Caco-2 (cell line): ENCODE measurements at regions not wholly inside any gene's neighbourhood (a gene's known extent, or its start where the extent isn't known, plus 50 kb on each side); places are given as distances from the start of the nearest gene placed in this dataset.

Experiments used
- BruUV-seq: library from RNA; stranded (reverse); fragments of 400-500 nt; replicated peaks from 2 replicates; lab custom pipeline; 2021; lab: Mats Ljungman, UMichigan
- CTCF ChIA-PET: fragments of 300-600 bp; sonication (Branson Sonifier 250); formaldehyde crosslinking; loops from one replicate; lab custom pipeline; 2022; ENCODE audit warnings: antibody characterized with exemption; lab: Charles Lee
- POLR2A ChIA-PET: fragments of 300-600 bp; sonication (Branson Sonifier 250); formaldehyde crosslinking; loops from one replicate; lab custom pipeline; 2022; ENCODE audit warnings: antibody characterized with exemption; lab: Charles Lee
- DNase-seq, 2 experiments: peaks; one replicate each; pipeline versions ENCODE4 v3.0.0 to v3.0.0-alpha.2; 2020 to 2022
- H3K27me3 ChIP-seq: replicated peaks from 2 replicates; pipeline ENCODE4 v1.6.0; 2011; ENCODE audit warnings: low read length; ENCODE audit not compliant: control insufficient read depth, insufficient read depth
- H3K36me3 ChIP-seq: 2 replicates; pipeline ENCODE4 v1.5.1; 2011; ENCODE audit warnings: low read length; ENCODE audit not compliant: control insufficient read depth, insufficient read depth
- H3K4me1 ChIP-seq: fragments of 250-450 bp; sonication (Bioruptor Pico); 2 replicates; pipeline ENCODE4 v1.5.1; 2020; ENCODE audit warnings: mild to moderate bottlenecking
- H3K4me3 ChIP-seq: 2 replicates; pipeline ENCODE4 v1.5.1; 2011; ENCODE audit warnings: low read depth, mild to moderate bottlenecking, control low read depth, low read length
- H3K9me3 ChIP-seq: fragments of 250-450 bp; sonication (Bioruptor Pico); 2 replicates; pipeline ENCODE4 v1.5.1; 2020; ENCODE audit warnings: mild to moderate bottlenecking, moderate library complexity
- H3K27ac Mint-ChIP-seq: one replicate; pipeline ENCODE4 v1.8.0; 2022; ENCODE audit warnings: mixed read lengths; ENCODE audit not compliant: unreplicated experiment
- H3K27me3 Mint-ChIP-seq: one replicate; pipeline ENCODE4 v1.8.0; 2022; ENCODE audit warnings: mixed read lengths; ENCODE audit not compliant: insufficient read depth, unreplicated experiment
- H3K36me3 Mint-ChIP-seq: one replicate; pipeline ENCODE4 v1.8.0; 2022; ENCODE audit warnings: mild to moderate bottlenecking, mixed read lengths; ENCODE audit not compliant: insufficient read depth, unreplicated experiment
- H3K4me1 Mint-ChIP-seq: one replicate; pipeline ENCODE4 v1.8.0; 2022; ENCODE audit warnings: low read depth, mixed read lengths; ENCODE audit not compliant: unreplicated experiment
- H3K4me3 Mint-ChIP-seq: one replicate; pipeline ENCODE4 v1.8.0; 2022; ENCODE audit warnings: mild to moderate bottlenecking, moderate library complexity, mixed read lengths; ENCODE audit not compliant: unreplicated experiment
- H3K9me3 Mint-ChIP-seq: one replicate; pipeline ENCODE4 v1.8.0; 2022; ENCODE audit warnings: mixed read lengths; ENCODE audit not compliant: unreplicated experiment
- CTCF ChIP-seq, 2 experiments: fragments of 200-600 bp in 1 of 2; IDR thresholded peaks; 1 replicate in 1 of 2; 2 replicates in 1 of 2; pipeline versions ENCODE4 v1.5.1 to v1.8.0; 2011 to 2022; ENCODE audit warnings: antibody characterized with exemption in 1 of 2, control low read depth in 1 of 2, inconsistent platforms in 1 of 2, low read depth in 1 of 2, low read length in 1 of 2, mild to moderate bottlenecking in 1 of 2, moderate library complexity in 1 of 2; ENCODE audit not compliant: insufficient read depth in 1 of 2, severe bottlenecking in 1 of 2, unreplicated experiment in 1 of 2
- intact Hi-C: fragments of 100-400 bp; cut with micrococcal nuclease; formaldehyde crosslinking; loops from one replicate; pipeline ENCODE4 v1.10.0; 2022; ENCODE audit not compliant: unreplicated experiment

GRCh38 chr3:41065340-41065739 lies 134.0 kb upstream of the CTNNB1 start:
- POLR2A ChIA-PET, result no interaction called here
- Mint-ChIP-seq H3K36me3 (no peaks in the 10 kb centered on the region), H3K27me3 (no peaks in the 10 kb centered on the region), H3K27ac (no peak overlapping the region), H3K4me1 (no peaks in the 10 kb centered on the region), H3K9me3 (no peaks in the 10 kb centered on the region), H3K4me3 (no peak overlapping the region)
- H3K4me3 ChIP-seq, result no peak overlapping the region
- intact Hi-C loops, result no loop called here
- no TSS peak for BruUV-seq
- no peaks in the 10 kb centered on the region for H3K9me3 ChIP-seq
- no peaks in the 10 kb centered on the region for H3K27me3 ChIP-seq
- no peaks in the 10 kb centered on the region for H3K36me3 ChIP-seq
- no peaks in the 10 kb centered on the region for H3K4me1 ChIP-seq
- CTCF ChIA-PET, result no interaction called here
- TF ChIP-seq CTCF (IDR thresholded peaks at IDR 0.05; ENCODE audit: insufficient read depth in 1 of 2, low read depth in 1 of 2, low read length in 1 of 2, severe bottlenecking in 1 of 2, unreplicated experiment in 1 of 2), result no peak
- no peak for DNase-seq

GRCh38 chr3:41073190-41073589 lies 126.1 kb upstream of the CTNNB1 start:
- TF ChIP-seq CTCF (IDR thresholded peaks at IDR 0.05; ENCODE audit: insufficient read depth in 1 of 2, low read depth in 1 of 2, low read length in 1 of 2, severe bottlenecking in 1 of 2, unreplicated experiment in 1 of 2), result no peak
- H3K36me3 ChIP-seq, result no peaks in the 10 kb centered on the region
- Mint-ChIP-seq H3K4me3 (no peak overlapping the region), H3K27ac (no peak overlapping the region), H3K27me3 (no peaks in the 10 kb centered on the region), H3K9me3 (no peaks in the 10 kb centered on the region), H3K36me3 (no peaks in the 10 kb centered on the region), H3K4me1 (peaks cover 8% of the 10 kb centered on the region)
- no TSS peak for BruUV-seq
- no peak for DNase-seq
- H3K4me1 ChIP-seq, result peaks cover 11% of the 10 kb centered on the region; the same call in 1 of the 2 replicates
- H3K4me3 ChIP-seq, result no peak overlapping the region
- CTCF ChIA-PET, result no interaction called here
- POLR2A ChIA-PET, result no interaction called here
- H3K9me3 ChIP-seq, result no peaks in the 10 kb centered on the region
- intact Hi-C loops, result no loop called here
- no peaks in the 10 kb centered on the region for H3K27me3 ChIP-seq

- peak; percentile 29 to 51 for DNase-seq
- H3K4me1 ChIP-seq, result peaks cover 18% of the 10 kb centered on the region
- BruUV-seq, result no TSS peak
- no peaks in the 10 kb centered on the region for H3K27me3 ChIP-seq
- H3K36me3 ChIP-seq, result no peaks in the 10 kb centered on the region
- Mint-ChIP-seq H3K4me3 (no peak overlapping the region), H3K4me1 (peaks cover 16% of the 10 kb centered on the region), H3K9me3 (no peaks in the 10 kb centered on the region), H3K27me3 (no peaks in the 10 kb centered on the region), H3K27ac (no peak overlapping the region), H3K36me3 (no peaks in the 10 kb centered on the region)
- TF ChIP-seq CTCF (IDR thresholded peaks at IDR 0.05; ENCODE audit: insufficient read depth in 1 of 2, low read depth in 1 of 2, low read length in 1 of 2, severe bottlenecking in 1 of 2, unreplicated experiment in 1 of 2), result no peak
- ChIA-PET POLR2A (no interaction called here), CTCF (no interaction called here)
- no peak overlapping the region for H3K4me3 ChIP-seq
- intact Hi-C loops, result no loop called here
- no peaks in the 10 kb centered on the region for H3K9me3 ChIP-seq
Measured at GRCh38 chr3:41075975-41076374, 123.3 kb upstream of the CTNNB1 start.
